Adrenal gland (tissue), 9 donors: ENCODE measurements at regions not wholly inside any gene's neighbourhood (a gene's known extent, or its start where the extent isn't known, plus 50 kb on each side); places are given as distances from the start of the nearest gene placed in this dataset.

Experiments
- DNase-seq, 7 donors: peaks; one replicate each; pipeline ENCODE4 v3.0.0-alpha.2; 2019 to 2020
- H3K27ac ChIP-seq, 5 donors: fragments of 200-600 bp; sonication (generic) in 4 of 5; 1 replicate in 3 of 5; 2 replicates in 2 of 5; pipeline versions ENCODE4 v1.5.1 to v1.8.0; 2016 to 2020; ENCODE audit warnings: mild to moderate bottlenecking in 1 of 5
- H3K27me3 ChIP-seq: fragments of 200-600 bp; 2 replicates; pipeline ENCODE4 v1.8.0; 2021
- H3K36me3 ChIP-seq, 2 donors: fragments of 200-600 bp; replicated peaks in 1 of 2; 1 replicate in 1 of 2; 2 replicates in 1 of 2; pipeline versions ENCODE4 v1.5.1 to v1.8.0; 2018 to 2022
- H3K4me1 ChIP-seq, 2 donors: fragments of 200-600 bp; replicated peaks in 1 of 2; 1 replicate in 1 of 2; 2 replicates in 1 of 2; pipeline versions ENCODE4 v1.5.1 to v1.8.0; 2018 to 2021
- H3K4me3 ChIP-seq, 4 donors: fragments of 200-600 bp; sonication (generic) in 3 of 4; one replicate each; pipeline ENCODE4 v1.5.1; 2016 to 2018
- H3K9me3 ChIP-seq, 3 donors: fragments of 200-600 bp; sonication (generic) in 1 of 3; replicated peaks in 1 of 3; 1 replicate in 2 of 3; 2 replicates in 1 of 3; pipeline versions ENCODE4 v1.5.1 to v1.8.0; 2016 to 2021
- POLR2A ChIP-seq, 2 donors: fragments of 450-650 bp; IDR thresholded peaks; one replicate each; pipeline ENCODE4 v1.6.1; 2017; ENCODE audit warnings: antibody characterized with exemption in 2 of 2, mild to moderate bottlenecking in 2 of 2, moderate library complexity in 1 of 2
- WGBS, 4 donors: extraction: QIAGEN DNeasy Blood & Tissue Kit in 2 of 4; methylation state at CpG; one replicate each; pipeline versions ENCODE4 v1.1.5 to v1.1.7; 2013 to 2017; 5-methylcytosine and 5-hydroxymethylcytosine counted together
- intact Hi-C, 2 donors: fragments of 100-400 bp; cut with DNase I; formaldehyde crosslinking; loops; one replicate each; pipeline versions ENCODE4 v1.14.1 to v1.15.0; 2022 to 2023
- TF ChIP-seq, protein P1 (sequence below), 6 experiments: fragments of 450-650 bp in 4 of 6; fragments of 200-600 bp in 2 of 6; sonication (generic) in 1 of 6; IDR thresholded peaks; 1 replicate in 5 of 6; 2 replicates in 1 of 6; pipeline versions ENCODE4 v1.5.1 to v1.8.0; 2016 to 2021; ENCODE audit warnings: antibody characterized with exemption in 6 of 6, mild to moderate bottlenecking in 2 of 6, moderate library complexity in 1 of 6
- donor health status: healthy with polysubstance abuse.
- donor health status: Bipolar disorder and iron deficiency.
- donor health status: DM: yes; HTN: yes; CAD: no.
- donor health status: DM: no; HTN: no; CAD: no.
- donor health status: DM: no; HTN: no; CAD: no.

DNA sequence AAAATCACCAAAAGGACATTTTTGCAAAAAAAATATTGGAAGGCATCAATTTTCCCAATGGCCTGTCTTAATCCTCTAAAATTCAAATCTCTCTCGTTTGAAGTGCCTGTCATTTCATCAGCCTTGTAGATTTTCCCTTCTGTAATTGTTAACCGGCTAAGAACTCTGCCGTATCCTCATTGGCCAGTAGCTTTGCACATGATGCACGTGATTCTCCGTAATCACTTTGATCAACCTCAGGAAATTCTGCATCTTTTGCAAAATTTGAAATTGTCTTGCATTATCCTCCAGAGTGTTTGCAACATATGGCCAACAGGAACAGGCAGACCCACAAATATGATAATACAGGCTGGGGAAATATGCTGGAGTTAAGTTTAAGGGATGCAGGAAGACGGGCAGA is 184.2 kb upstream of the RPL38 start:
- no peaks in the 10 kb centered on the region for H3K9me3 ChIP-seq
- H3K4me1 ChIP-seq = no peaks in the 10 kb centered on the region
- H3K27me3 ChIP-seq = no peaks in the 10 kb centered on the region
- no peak overlapping the region for H3K27ac ChIP-seq
- no peak overlapping the region for H3K4me3 ChIP-seq
- TF ChIP-seq, protein P1, sequence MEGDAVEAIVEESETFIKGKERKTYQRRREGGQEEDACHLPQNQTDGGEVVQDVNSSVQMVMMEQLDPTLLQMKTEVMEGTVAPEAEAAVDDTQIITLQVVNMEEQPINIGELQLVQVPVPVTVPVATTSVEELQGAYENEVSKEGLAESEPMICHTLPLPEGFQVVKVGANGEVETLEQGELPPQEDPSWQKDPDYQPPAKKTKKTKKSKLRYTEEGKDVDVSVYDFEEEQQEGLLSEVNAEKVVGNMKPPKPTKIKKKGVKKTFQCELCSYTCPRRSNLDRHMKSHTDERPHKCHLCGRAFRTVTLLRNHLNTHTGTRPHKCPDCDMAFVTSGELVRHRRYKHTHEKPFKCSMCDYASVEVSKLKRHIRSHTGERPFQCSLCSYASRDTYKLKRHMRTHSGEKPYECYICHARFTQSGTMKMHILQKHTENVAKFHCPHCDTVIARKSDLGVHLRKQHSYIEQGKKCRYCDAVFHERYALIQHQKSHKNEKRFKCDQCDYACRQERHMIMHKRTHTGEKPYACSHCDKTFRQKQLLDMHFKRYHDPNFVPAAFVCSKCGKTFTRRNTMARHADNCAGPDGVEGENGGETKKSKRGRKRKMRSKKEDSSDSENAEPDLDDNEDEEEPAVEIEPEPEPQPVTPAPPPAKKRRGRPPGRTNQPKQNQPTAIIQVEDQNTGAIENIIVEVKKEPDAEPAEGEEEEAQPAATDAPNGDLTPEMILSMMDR (IDR thresholded peaks at IDR 0.05) = no peak
- TF ChIP-seq POLR2A (IDR thresholded peaks at IDR 0.05) = no peak
- intact Hi-C loops = no loop called here
- H3K36me3 ChIP-seq = no peaks in the 10 kb centered on the region
- DNase-seq = no peak
- WGBS, 4 donors = 78 to 86% (median 82%) methylated on average over 6 of the region's 6 CpGs

DNA sequence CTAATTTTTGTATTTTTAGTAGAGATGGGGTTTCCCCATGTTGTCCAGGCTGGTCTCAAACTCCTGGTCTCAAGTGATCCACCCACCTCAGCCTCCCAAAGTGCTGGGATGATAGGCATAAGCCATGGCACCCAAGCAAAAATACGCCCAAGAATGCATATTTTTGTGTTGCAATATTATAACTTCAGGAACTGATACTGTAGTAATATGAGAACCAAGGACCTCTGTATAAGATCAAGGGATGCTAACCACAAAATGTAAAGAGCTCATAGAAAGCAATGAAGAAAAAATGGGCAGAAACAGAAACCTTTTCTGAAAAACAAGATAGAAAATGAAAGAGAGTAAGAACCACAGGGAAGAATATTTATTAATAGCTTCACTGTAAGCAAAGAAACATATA is 183.6 kb upstream of the RPL38 start:
- intact Hi-C loops = no loop called here
- Histone ChIP-seq H3K4me1 (no peaks in the 10 kb centered on the region), H3K4me3 (no peak overlapping the region), H3K36me3 (no peaks in the 10 kb centered on the region), H3K9me3 (no peaks in the 10 kb centered on the region), H3K27ac (no peak overlapping the region), H3K27me3 (no peaks in the 10 kb centered on the region)
- DNase-seq = no peak
- TF ChIP-seq, protein P1 (IDR thresholded peaks at IDR 0.05) = no peak
- TF ChIP-seq POLR2A (IDR thresholded peaks at IDR 0.05) = no peak
- WGBS, 4 donors = 55 to 79% (median 73%) methylated on average over 1 of the region's 1 CpG

DNA sequence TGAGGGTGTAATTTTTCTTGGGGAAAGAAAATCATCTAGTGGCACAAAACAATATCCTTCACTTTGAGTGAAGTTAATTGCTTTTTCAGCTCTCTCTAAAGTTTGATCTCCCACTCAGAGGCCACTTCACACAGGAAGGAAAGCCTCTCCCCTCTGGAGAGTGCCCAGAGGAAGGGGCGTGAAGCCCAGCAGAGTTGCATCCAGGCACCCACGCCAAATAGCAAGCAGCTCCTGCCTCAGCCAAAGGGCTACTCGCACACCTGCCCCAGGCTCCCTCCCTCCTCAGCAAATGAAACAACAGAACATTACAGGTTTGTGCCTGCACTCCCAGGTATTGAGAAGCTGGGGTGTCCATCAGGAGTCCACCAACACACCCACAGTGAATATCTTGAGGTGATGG is 183.0 kb upstream of the RPL38 start:
- 44 to 72% (median 60%) methylated on average over 3 of the region's 3 CpGs for WGBS, 4 donors
- DNase-seq = no peak
- TF ChIP-seq, protein P1 (IDR thresholded peaks at IDR 0.05) = no peak
- no peak for TF ChIP-seq POLR2A (IDR thresholded peaks at IDR 0.05)
- Histone ChIP-seq H3K9me3 (no peaks in the 10 kb centered on the region), H3K36me3 (no peaks in the 10 kb centered on the region), H3K27ac (no peak overlapping the region), H3K4me3 (no peak overlapping the region), H3K4me1 (no peaks in the 10 kb centered on the region), H3K27me3 (no peaks in the 10 kb centered on the region)
- intact Hi-C loops = no loop called here

DNA sequence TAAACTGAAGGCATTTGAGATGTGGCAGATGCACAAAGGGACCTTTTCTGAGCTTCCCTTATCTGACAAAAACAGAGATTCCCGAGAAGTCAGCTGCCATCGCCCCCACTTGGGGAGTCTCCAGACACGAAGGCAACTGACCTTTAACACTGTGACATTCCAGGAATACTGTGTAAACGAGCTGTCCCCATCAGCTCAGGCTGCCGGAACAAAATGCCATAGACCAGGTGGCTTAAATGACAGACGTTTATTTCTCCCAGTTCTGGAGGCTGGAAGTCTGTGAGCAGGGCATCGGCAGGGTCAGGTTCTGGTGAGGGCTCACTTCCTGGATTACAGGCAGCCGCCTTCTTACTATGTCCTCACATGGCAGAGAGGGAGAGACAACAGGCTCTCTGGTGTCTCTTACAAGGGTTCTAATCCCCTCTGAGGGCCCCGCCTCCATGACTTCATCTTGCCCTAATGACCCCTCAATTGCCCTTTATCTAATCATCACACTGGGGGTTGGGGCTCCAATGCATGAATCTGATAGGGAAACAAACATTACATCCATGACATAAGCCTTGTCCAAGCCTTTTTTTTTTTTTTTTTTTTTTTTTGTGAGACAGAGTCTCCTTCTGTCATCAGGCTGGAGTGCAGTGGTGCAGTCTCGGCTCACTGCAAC is 178.5 kb upstream of the RPL38 start:
- Histone ChIP-seq H3K27ac (no peak overlapping the region), H3K27me3 (no peaks in the 10 kb centered on the region), H3K4me1 (no peaks in the 10 kb centered on the region), H3K36me3 (no peaks in the 10 kb centered on the region), H3K9me3 (no peaks in the 10 kb centered on the region), H3K4me3 (no peak overlapping the region)
- no peak for DNase-seq
- TF ChIP-seq, protein P1 (IDR thresholded peaks at IDR 0.05) = no peak
- no peak for TF ChIP-seq POLR2A (IDR thresholded peaks at IDR 0.05)
- intact Hi-C loops = no loop called here
- WGBS, 4 donors = 51 to 60% (median 56%) methylated on average over 9 to 10 of the region's 10 CpGs
